ENCODE measurements at regions not wholly inside any gene's neighbourhood (a gene's known extent, or its start where the extent isn't known, plus 50 kb on each side); places are given as distances from the start of the nearest gene placed in this dataset.
"Not testable (repeated sequence)": the region's sequence is repeated elsewhere in the genome, so short reads cannot be mapped to it uniquely, and the experiment has no call there.

- no peak for TF ChIP-seq CTCF (IDR thresholded peaks at IDR 0.05; ENCODE audit: low read length, missing control alignments)
- DNase-seq (ENCODE audit: low read depth), result no peak
- no peak overlapping the region for H3K4me3 ChIP-seq (replicated peaks; ENCODE audit: low read depth, low read length)
These were observed 120.9 kb upstream of the PRDX6 start for GRCh38 chr1:173356191-173356762.

- DNase-seq (ENCODE audit: low read depth), result no peak
- H3K4me3 ChIP-seq (replicated peaks; ENCODE audit: low read depth, low read length), result no peak overlapping the region
- TF ChIP-seq CTCF (IDR thresholded peaks at IDR 0.05; ENCODE audit: low read length, missing control alignments), result no peak
These were observed 116.6 kb upstream of the PRDX6 start for GRCh38 chr1:173360487-173361063.

GRCh38 chr1:173362543-173362942 is 114.6 kb upstream of the PRDX6 start:
- no peak for DNase-seq (ENCODE audit: low read depth)
- no peak overlapping the region for H3K4me3 ChIP-seq (replicated peaks; ENCODE audit: low read depth, low read length)
- TF ChIP-seq CTCF (IDR thresholded peaks at IDR 0.05; ENCODE audit: low read length, missing control alignments), result no peak

GRCh38 chr1:173364827-173365226 is 112.3 kb upstream of the PRDX6 start:
- no peak for TF ChIP-seq CTCF (IDR thresholded peaks at IDR 0.05; ENCODE audit: low read length, missing control alignments)
- DNase-seq (ENCODE audit: low read depth), result no peak
- H3K4me3 ChIP-seq (replicated peaks; ENCODE audit: low read depth, low read length), result no peak overlapping the region

GRCh38 chr1:173365341-173365740 is 111.8 kb upstream of the PRDX6 start:
- no peak for TF ChIP-seq CTCF (IDR thresholded peaks at IDR 0.05; ENCODE audit: low read length, missing control alignments)
- no peak overlapping the region for H3K4me3 ChIP-seq (replicated peaks; ENCODE audit: low read depth, low read length)

GRCh38 chr1:173367136-173367535 is 110.0 kb upstream of the PRDX6 start:
- H3K4me3 ChIP-seq (replicated peaks; ENCODE audit: low read depth, low read length), result no peak overlapping the region
- TF ChIP-seq CTCF (IDR thresholded peaks at IDR 0.05; ENCODE audit: low read length, missing control alignments), result no peak
- no peak for DNase-seq (ENCODE audit: low read depth)

More at GRCh38 chr1:173365341-173365740, 111.8 kb upstream of the PRDX6 start:
- no peak for DNase-seq (ENCODE audit: low read depth)

GRCh38 chr1:173370586-173370985 is 106.5 kb upstream of the PRDX6 start:
- H3K4me3 ChIP-seq (replicated peaks; ENCODE audit: low read depth, low read length); DNase-seq (ENCODE audit: low read depth): not testable (repeated sequence)

GRCh38 chr1:173376065-173376464 is 101.1 kb upstream of the PRDX6 start:
- H3K4me3 ChIP-seq (replicated peaks; ENCODE audit: low read depth, low read length); DNase-seq (ENCODE audit: low read depth): not testable (repeated sequence)

All from fibroblast of pulmonary artery (primary cell).